T-helper 2 cell treated with Interferon-gamma antibody and Interleukin-4, amounts not matched to agents 100 ng/mL and 5 ng/mL, for 36 hours (primary cell): ENCODE measurements at regions not wholly inside any gene's neighbourhood (a gene's known extent, or its start where the extent isn't known, plus 50 kb on each side); places are given as distances from the start of the nearest gene placed in this dataset.
"Not testable (repeated sequence)": the region's sequence is repeated elsewhere in the genome, so short reads cannot be mapped to it uniquely, and the experiment has no call there.

Experiments used
- intact Hi-C: fragments of 100-400 bp; cut with micrococcal nuclease; formaldehyde crosslinking; loops from one replicate; pipeline ENCODE4 v1.15.1; 2023

GRCh38 chr6:71007298-71007697 is 50.4 kb upstream of the B3GAT2 start:
- intact Hi-C loops, result not testable (repeated sequence)

- intact Hi-C loops, result loop anchor here (1.0 to 5.0 kb wide), 4 partner anchors 306 to 702 kb away; no protein-coding TSS in a partner anchor
Observed at GRCh38 chr6:71011871-71012371, 55.1 kb upstream of the B3GAT2 start.

GRCh38 chr6:71012866-71013469 is 56.1 kb upstream of the B3GAT2 start:
- intact Hi-C loops, result loop anchor here (1.0 to 5.0 kb wide), 4 partner anchors 307 to 703 kb away; no protein-coding TSS in a partner anchor

- intact Hi-C loops, result no loop called here
Observed at GRCh38 chr6:71015392-71015791, 58.5 kb upstream of the B3GAT2 start.

- intact Hi-C loops, result no loop called here
Observed at GRCh38 chr6:71028236-71028876, 71.5 kb upstream of the B3GAT2 start.

GRCh38 chr6:71028877-71029252 is 72.0 kb upstream of the B3GAT2 start:
- intact Hi-C loops, result no loop called here

GRCh38 chr6:71029555-71029954 is 72.7 kb upstream of the B3GAT2 start:
- intact Hi-C loops, result no loop called here

GRCh38 chr6:71031912-71032311 is 75.1 kb upstream of the B3GAT2 start:
- intact Hi-C loops, result no loop called here

GRCh38 chr6:71033171-71033570 is 76.3 kb upstream of the B3GAT2 start:
- intact Hi-C loops, result no loop called here

GRCh38 chr6:71033890-71034289 is 77.0 kb upstream of the B3GAT2 start:
- intact Hi-C loops, result no loop called here

GRCh38 chr6:71034563-71035345 is 77.9 kb upstream of the B3GAT2 start:
- intact Hi-C loops, result no loop called here

- intact Hi-C loops, result no loop called here
Observed at GRCh38 chr6:71035871-71036270, 79.0 kb upstream of the B3GAT2 start.

GRCh38 chr6:71038711-71039344 is 82.0 kb upstream of the B3GAT2 start:
- intact Hi-C loops, result no loop called here

- intact Hi-C loops, result no loop called here
Observed at GRCh38 chr6:71040043-71040442, 83.2 kb upstream of the B3GAT2 start.

- intact Hi-C loops, result no loop called here
Observed at GRCh38 chr6:71040841-71041240, 84.0 kb upstream of the B3GAT2 start.

GRCh38 chr6:71043902-71044301 is 87.0 kb upstream of the B3GAT2 start:
- intact Hi-C loops, result no loop called here

- intact Hi-C loops, result no loop called here
Observed at GRCh38 chr6:71044753-71045152, 87.9 kb upstream of the B3GAT2 start.

- intact Hi-C loops, result no loop called here
Observed at GRCh38 chr6:71045296-71045695, 88.4 kb upstream of the B3GAT2 start.

- intact Hi-C loops, result no loop called here
Observed at GRCh38 chr6:71047417-71047816, 90.6 kb upstream of the B3GAT2 start.

GRCh38 chr6:71048320-71049164 is 91.7 kb upstream of the B3GAT2 start:
- intact Hi-C loops, result no loop called here
